Omental fat pad (tissue), 3 donors: ENCODE measurements at regions not wholly inside any gene's neighbourhood (a gene's known extent, or its start where the extent isn't known, plus 50 kb on each side); places are given as distances from the start of the nearest gene placed in this dataset.

Experiments
- ATAC-seq: fragments of 150-250 bp; one replicate; pipeline ENCODE4 v1.9.1; 2016; ENCODE audit warnings: mild to moderate bottlenecking, moderate library complexity; ENCODE audit not compliant: low FRiP score
- DNase-seq: peaks from one replicate; pipeline ENCODE4 v3.0.0-alpha.2; 2019; ENCODE audit warnings: low spot score
- TF ChIP-seq, protein P1 (sequence below), 3 donors: fragments of 450-650 bp; IDR thresholded peaks; one replicate each; pipeline ENCODE4 v1.5.1; 2016 to 2017; ENCODE audit warnings: antibody characterized with exemption in 3 of 3, mild to moderate bottlenecking in 3 of 3, moderate library complexity in 2 of 3

DNA sequence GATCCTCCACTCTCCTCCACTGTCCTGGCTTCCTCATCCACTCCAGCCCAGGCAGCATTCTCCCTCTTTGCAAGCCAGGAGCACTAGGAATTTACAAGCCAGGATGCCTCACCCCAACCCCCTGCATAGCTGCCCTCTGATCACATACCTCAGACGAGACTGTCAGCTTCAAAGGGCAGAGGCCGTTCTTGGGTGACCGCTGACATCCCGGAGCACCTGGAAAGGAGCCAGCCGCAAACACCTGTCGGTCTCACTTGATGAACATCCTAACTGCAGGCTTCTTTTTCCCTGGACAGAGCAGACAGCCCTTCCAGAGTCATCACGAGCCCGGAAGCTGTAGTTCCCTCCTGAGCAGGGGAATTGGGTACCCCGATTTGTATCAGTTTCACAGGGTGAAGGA, 451.3 kb upstream of the B3GAT1 start:
- DNase-seq (no peak), ATAC-seq (no peak)
- TF ChIP-seq, protein P1, sequence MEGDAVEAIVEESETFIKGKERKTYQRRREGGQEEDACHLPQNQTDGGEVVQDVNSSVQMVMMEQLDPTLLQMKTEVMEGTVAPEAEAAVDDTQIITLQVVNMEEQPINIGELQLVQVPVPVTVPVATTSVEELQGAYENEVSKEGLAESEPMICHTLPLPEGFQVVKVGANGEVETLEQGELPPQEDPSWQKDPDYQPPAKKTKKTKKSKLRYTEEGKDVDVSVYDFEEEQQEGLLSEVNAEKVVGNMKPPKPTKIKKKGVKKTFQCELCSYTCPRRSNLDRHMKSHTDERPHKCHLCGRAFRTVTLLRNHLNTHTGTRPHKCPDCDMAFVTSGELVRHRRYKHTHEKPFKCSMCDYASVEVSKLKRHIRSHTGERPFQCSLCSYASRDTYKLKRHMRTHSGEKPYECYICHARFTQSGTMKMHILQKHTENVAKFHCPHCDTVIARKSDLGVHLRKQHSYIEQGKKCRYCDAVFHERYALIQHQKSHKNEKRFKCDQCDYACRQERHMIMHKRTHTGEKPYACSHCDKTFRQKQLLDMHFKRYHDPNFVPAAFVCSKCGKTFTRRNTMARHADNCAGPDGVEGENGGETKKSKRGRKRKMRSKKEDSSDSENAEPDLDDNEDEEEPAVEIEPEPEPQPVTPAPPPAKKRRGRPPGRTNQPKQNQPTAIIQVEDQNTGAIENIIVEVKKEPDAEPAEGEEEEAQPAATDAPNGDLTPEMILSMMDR (IDR thresholded peaks at IDR 0.05) = no peak

DNA sequence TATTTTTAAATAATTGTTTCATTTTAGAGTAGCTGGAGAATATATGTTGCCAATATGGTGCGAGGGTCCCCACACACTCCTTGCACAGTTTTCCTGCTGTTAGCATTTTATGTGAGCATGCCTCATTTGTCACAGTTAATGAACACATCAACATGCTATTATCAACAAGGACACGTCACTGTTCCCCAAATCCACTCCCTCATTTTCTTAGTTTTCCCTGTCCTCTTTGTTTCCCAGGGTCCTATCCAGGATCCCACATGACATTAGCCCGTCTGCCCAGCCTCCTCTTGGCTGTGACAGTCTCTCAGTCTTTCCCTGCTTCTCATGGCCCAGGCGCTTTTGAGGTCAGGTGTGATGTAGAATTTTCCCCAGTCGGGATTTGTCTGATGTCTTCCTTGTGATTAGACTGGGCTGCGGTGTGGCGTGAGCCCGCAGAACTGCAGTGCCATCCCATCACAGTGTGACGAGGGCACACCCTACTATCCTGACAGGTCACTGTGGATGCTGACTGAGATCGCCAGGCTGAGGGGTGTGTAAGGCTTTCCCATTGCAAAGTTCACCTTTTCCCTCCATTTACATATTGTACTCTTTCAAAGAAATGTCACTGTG, 450.6 kb upstream of the B3GAT1 start:
- ATAC-seq = no peak
- no peak for DNase-seq
- TF ChIP-seq, protein P1 (IDR thresholded peaks at IDR 0.05) = no peak

DNA sequence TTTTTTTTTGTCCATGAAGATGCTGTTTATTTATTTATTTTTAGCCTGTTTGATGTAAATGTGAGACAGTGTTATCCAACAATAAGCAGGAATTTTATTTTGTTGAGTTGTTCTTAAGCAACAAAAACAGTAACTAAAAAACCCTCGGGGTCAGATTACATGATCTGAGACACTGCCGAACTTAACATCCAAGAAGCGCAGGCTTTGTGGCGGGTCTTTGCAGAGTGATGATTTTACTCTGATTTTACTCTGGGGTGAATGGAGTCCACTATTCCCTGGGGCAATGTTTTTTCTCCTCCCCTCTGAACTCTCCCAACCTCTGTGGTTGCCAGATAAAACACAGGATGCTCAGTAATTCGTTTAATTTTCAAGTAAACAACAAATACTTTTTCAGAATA, 450.1 kb upstream of the B3GAT1 start:
- TF ChIP-seq, protein P1 (IDR thresholded peaks at IDR 0.05) = no peak
- DNase-seq = no peak
- ATAC-seq = no peak

DNA sequence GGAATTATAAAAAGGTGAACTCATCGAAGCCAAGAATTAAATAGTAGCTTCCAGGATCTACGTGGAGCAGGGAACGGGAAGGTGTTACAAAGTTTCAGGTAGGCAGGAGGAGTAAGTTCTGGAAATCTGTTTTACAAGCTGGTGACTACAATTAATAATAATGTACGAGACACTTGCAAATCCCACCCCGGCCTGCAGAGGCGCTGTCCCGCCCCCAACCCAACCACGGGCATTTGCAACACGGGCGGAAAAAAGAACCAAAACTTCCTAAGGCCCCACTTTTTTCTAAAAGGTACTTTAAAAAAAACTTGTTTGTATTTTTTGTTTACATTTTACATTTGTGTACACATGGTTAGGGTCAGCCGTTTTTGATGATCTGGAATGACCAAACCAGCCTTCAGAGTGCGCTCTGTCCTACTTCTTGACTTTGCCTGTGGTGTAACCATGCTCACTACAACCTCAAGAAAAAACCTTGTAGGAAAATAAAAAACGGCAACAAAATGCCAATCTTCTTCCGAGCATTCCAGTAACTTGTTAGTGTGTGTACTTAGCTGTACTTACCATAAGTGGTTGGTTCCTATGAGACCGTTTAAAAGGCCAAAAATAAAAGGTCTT, 449.6 kb upstream of the B3GAT1 start:
- no peak for ATAC-seq
- TF ChIP-seq, protein P1 (IDR thresholded peaks at IDR 0.05) = no peak
- DNase-seq = no peak

DNA sequence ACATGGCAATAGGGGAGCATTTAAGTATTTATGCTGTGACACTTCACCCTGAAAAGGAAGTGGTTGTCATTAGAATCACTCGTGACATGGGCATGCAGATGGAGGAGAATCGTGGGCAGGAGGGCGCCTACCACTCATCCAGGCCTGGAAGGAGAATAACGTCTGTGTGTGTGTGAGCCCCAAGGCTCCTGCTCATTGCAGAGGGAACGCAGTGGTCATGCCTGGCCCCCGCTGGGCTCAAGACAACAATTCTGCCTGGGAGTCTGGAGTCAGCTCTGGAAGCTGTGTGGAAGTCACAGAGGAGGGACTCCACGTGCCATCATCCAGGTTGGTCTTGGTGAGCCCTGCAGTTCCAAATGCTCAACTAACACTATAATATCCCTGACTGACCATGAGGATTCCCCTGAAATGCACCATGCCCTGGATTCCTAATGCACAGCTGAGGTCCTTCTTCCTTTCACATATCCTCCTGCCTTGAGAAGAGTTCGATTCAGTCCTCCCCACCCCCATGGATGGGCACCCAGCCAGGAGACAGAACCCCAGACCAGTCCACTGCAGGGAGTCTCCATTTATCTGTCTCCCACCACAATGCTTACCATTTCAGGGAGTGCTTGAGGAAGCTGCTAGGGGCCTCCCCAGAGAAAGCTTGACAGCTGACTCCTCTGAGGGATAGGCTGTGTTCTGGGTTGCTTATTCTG, 446.9 kb upstream of the B3GAT1 start:
- DNase-seq = no peak
- TF ChIP-seq, protein P1 (IDR thresholded peaks at IDR 0.05) = no peak

DNA sequence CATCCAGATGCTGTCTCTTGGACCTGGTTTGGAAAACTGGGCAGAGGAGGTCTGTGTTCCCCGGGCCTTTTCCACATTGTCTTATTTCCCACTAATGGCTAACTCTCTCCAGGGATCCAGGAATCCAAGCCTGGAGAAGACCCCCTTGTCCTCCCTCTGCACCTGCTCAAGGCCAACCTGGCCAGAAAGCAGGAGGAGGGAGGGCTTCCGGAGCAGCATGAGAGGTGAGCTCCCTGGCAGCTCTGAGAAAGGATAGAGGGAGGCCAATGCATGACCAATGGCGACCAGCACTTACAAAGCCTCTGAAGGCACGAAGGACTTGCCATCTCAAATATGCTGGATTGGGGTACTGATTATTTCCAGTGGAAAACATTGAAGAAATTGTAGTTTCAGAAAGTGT, 445.0 kb upstream of the B3GAT1 start:
- no peak for DNase-seq
- ATAC-seq = no peak
- TF ChIP-seq, protein P1 (IDR thresholded peaks at IDR 0.05) = no peak

More for the DNA sequence above, 446.9 kb upstream of the B3GAT1 start:
- no peak for ATAC-seq
